ENCODE measurements at regions not wholly inside any gene's neighbourhood (a gene's known extent, or its start where the extent isn't known, plus 50 kb on each side); places are given as distances from the start of the nearest gene placed in this dataset.

DNA sequence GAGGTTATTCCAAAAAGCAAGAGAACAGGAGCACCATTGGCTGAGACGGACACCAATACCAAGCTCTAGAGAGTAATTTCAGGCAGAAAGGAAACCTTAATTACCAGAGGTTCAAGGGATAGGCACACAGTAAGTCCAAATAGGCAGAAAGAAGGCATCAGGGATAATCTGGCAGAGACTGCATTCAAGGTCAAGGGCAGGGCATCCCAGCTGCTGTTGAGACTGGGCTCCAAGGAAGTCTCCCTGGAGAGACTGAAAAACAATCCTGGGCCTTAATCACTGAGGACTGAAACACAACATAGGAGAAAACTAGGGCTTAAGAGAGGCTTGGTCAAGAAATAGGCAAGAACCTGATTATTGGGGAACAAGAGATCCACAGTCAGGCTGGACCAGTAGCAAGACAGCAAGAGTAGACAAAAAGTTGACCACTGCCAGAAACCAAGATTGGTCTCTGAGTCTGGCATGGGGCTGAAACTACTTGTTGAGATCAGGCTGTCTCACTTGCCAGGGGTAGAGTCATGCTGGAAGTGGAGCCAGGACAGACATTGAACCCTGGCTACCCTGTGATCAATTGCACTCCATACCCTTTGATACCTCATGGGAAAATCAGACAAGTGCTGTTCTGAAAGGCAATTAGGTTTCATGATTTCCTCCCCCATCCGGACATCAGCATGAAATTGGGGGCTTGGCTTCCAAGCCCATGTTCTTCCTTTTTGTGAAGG, 193.2 kb upstream of the TNP1 start:
- no peak for DNase-seq

DNA sequence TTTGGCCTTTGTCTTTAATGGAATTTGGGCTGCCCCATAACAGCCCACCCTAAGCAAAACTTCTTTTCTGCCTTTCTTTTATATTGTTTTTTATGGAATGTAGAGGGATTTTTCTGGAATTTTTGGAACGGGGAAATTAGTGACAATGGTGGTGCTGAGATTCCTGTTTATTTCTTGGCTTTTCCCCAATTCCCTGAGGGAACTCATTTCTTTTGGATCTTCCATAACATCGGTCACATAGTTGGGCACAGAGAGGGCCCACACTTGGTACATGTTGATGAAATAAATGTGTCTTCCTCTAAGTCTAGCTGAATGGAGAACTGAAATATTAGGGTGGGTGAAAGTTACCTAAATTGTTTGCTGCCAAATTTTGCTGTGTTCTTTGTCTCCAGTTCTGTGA, 191.6 kb upstream of the TNP1 start:
- DNase-seq: no peak

DNA sequence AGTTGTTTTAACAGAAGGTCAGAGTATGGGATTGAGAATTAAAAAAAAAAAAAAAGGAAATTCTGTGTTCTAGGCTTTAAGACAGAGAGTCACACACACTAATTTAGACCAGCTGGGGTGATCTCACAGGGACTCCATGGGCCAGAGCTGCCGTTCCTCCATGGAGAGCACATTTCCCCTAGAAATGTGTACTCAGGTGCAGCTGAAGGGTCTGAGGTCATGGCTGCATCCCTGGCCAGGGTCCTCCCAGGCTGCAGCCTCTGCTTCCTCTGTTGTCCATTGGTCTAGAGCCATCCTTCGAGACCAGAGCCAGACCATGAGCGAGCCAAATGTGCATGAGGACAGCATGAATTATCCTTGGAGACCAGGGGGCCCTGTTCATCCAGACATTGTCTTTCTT, 190.1 kb upstream of the TNP1 start:
- no peak for DNase-seq

DNA sequence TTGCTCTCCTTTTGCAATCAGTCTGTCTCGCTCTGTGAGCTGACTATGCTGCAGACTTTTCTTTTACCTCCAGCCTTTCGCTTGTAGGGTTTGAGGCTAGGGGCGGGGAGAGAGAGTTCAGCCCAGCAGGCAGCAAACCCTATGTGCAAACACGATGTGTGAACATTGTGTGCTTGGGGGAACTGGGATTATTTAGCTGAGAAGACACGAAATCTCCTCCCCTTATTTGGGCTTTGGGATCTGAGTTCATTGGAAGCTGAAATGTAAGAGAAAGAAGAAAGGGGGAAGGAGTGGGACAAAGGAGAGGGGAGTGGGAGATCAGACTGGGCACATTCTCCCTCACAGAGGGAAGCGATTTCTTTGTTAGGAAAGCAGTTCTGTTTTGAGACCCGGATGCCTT, 189.6 kb upstream of the TNP1 start:
- DNase-seq: no peak

DNA sequence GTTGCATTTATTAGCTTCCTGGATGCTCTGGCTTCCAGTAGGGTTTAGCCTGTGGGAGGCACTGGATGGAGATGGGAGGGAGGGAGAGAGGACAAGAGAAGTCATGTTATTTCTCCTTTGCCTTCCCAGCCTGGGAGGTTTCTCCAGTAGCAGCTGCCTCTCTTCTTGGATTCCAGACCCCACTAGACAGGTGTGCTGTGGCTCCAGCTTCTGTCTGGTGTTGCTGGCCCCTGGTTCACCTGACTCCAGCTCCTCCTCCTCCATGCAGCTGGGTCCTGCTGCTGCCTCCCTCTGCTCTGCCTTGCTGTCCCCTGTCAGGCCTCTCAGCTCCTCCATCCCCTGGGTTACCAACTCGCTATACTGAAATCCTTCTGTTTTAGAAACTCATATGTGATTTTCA, 188.9 kb upstream of the TNP1 start:
- DNase-seq: no peak

DNA sequence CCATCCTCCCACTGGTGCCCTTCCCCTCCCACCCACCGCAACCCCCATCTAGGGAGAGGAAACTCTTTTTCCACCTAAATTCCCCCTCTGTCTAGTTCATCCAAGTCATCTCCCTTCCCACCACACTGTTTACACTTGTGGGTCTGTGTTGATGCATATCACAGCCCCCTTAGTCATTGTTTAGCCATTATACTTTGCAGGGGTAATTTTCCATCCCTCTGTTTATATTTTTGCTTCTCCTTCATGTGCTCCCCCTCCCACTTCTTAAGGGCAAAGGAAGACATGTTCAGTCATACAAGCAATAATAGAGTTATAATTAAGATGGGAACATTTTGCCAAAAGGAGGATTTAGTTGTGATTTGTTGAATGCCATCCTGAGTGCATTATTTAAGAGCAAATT, 187.8 kb upstream of the TNP1 start:
- DNase-seq: no peak

DNA sequence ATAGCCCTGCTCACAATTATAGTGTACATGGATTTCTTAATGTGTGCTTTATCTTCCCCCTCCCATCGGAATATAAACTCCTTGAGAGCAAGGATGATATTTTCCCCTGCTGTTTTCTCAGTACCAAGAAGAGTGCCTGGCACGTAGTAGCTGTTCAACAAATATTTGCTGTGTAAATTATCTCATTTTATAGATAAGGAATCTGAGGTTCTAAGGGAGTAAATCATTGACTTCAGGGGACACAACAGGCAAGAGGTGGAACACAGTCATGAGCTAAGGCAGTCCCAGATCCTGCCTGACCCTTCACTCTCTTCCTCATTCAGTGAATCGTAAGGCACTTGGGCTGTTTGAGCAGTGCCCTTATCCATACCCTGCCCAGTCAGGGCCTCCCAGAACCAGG, 187.3 kb upstream of the TNP1 start:
- DNase-seq: no peak

DNA sequence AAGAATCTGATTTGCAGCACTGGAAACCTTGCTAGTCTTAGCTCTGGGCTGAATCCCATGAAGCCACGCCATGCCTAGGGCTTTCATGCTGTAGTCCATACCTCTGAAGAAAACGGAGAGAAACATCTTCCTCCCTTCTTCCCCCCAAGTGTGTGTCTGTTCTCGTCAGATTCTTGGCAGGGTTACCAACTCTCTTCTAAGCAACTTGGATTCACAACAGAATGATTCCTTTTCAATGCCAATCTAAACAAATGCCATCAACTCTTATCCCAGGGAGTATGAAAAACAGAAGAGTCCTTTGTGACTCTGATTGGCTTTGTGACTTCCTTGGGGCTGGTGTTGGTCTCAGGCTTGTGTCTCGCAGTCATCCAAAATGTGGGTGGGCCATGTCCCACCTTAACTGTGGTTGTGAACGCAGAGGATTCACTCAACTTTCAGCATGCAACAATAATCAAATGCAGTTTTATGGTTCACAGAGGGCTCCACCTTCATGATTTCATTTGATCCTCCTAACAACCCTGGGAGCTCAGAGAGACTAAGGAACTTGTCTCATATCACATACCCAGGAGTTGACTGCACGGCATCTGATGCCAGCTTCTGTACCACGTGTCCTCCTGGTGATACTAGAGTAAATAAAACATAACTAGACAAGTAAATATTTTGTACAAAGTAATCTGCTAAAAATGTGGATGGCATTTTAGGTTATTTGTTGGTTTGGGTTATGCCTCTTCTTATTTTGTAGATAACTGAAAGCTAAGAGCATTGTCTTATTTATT, 186.0 kb upstream of the TNP1 start:
- no peak for DNase-seq

DNA sequence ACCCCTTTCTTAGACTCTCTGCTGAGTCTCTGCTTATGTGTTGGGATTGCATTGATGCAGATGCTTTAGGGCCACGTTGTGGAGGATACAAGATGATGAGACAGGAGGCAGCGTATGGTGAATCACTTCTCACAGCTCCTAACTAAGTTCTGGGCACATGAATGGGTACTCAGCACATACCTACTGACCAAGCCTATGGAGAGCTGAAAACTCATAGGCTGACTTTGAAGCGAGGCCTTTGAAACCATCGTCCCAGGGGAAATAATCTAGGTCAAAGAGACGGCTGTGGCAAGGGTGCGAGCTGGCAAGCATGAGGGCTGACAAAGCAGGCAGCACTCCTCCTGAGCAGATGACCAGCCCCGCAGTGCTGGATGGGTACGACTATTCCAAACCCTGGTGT, 180.2 kb upstream of the TNP1 start:
- DNase-seq: no peak

DNA sequence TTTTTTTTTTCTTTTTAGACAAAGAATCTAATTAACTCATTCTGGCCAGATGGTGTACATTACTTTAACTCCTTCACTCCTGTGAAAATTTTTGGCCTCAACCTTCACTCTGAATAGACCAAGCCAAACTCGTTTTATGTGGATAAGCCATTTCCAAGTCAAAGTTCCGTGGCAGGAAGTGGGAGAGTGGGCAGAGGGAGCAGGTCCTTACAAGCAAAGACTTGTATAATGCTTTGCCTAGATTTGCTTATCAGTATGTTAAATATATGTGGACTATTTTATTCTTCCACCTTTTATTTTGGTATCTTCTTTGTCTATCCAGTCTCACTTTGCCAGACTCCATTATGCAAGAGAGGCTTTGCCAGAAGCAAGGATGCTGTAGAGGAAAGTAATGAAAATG, 178.1 kb upstream of the TNP1 start:
- DNase-seq: no peak

DNA sequence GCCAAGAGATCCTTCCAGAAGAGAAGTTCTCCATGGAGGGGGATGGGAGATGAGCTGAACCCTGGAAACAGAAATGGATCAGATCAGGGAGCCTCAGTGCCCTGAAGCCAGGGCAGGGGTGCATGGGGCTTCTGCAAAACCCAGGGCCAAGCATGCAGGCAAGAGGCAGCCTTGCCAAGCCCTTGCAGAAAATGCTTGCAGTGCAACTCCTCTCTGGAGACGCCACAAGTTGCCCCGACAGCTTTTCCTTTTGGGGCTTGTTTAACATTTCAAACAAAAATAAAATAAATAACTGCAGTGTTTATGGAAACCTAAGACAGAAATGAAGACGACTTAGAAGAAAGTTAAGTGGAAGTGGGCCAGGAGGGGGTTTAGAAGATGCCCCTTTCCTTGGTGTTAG, 177.5 kb upstream of the TNP1 start:
- no peak for DNase-seq

DNA sequence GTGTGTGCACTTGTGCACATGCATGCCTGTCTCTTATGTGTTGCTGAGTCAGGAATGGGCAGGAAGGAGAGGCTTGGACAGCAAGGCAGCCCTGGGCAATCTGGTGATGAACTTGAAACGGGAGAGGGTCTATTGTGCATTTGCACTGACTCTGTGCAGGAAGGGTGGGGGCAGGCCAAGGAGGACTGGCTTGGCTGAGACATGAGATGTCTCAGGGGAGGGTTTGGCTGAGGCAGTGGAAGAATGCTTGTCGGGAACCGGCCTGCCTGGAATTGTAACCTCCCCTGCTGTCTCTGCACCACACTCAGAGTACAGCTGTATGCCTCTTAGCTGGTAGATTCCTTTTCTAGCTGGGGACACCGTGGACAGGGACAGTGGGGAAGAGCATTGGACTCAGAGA, 176.1 kb upstream of the TNP1 start:
- DNase-seq: no peak

DNA sequence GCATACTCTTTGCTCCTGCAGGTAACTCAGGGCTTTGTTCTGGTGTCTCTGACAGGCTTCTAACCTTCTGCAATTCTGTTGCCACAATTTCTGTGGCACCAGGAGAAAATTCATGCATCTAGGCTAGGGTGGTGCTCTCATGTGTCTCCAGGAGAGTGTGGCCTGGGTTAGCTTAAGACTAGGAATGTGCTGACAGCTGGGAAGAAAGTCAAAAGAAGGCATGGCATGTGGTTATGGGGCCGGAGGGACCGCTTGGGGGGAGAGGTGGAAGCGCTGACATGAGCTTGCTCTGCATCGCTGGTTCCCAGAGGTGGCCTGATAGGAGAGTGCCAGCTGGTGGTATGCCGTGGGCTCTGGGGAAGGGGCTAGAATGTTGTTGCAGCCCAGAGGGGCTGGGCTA, 173.3 kb upstream of the TNP1 start:
- DNase-seq: no peak

DNA sequence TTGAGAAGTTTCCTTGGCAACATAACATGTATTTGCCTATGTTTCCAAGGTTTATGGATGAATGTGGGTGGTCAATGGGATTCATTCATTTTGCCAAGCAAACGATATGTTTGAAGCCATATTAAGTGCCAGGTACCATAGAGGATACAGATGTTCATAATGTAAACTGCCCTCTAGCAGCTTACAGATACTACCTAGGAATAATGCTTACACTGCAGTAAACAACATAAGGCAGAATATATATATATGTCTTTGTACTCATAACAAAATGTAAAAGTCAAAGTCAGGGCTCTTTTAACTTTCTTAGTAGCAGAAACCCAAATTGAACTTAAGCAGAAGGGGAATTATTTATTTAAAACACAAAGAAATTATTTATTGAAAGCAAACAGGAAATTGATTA, 171.6 kb upstream of the TNP1 start:
- no peak for DNase-seq

DNA sequence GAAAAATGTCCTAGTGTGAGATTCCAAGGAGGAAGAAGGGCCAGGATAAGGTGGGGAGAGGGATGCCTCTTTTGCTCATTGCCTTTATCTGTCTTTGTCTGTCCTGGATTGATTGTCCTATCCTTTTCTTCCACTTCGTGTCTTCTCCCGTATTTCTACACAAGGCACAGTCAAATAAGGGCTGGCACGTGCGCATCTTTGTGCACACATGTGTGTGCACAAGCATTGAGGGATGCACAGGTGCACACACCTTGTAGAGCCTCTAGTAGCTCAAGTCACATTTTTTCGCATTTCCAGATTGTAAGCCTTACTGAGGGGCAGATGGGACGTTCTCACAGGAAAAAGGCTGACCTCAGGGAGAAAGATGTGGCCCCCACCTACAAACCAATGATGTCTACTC, 170.2 kb upstream of the TNP1 start:
- DNase-seq: no peak

DNA sequence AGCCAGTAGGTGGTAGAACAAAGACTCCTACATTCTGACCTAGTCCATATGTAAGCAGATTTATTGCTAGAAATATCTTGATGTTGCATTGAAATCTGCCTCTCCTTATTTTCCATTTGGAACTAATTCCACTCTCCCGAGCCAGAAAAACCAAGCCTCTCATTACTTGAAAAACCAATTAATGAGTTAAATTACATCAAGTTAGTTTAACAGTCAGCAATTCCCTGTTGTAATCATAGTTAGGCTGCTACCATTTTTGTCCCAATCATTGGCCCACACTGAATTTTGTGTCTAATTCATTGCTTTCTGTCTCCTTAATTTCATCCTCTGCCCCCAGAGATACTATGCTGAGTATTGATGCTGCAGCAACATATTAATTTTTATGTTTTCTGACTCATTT, 168.3 kb upstream of the TNP1 start:
- DNase-seq: no peak

DNA sequence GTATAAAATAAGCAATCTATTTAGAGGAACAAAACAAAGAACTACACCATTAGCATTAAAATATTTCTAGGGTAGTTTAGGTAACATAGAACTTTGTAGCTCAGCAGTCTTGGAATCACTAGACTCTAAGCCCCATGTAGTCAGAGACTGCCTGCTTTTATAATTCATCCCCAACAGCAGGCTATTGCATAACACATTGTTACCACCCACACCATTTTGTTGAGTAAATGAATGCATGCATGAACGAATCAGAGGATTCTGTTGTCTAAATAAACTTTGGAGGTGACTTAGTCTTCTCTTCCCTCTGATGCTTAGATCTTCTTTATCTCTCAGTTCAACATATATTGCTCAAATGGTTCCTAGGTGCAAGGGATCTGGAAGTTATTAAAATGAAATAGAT, 167.6 kb upstream of the TNP1 start:
- no peak for DNase-seq

DNA sequence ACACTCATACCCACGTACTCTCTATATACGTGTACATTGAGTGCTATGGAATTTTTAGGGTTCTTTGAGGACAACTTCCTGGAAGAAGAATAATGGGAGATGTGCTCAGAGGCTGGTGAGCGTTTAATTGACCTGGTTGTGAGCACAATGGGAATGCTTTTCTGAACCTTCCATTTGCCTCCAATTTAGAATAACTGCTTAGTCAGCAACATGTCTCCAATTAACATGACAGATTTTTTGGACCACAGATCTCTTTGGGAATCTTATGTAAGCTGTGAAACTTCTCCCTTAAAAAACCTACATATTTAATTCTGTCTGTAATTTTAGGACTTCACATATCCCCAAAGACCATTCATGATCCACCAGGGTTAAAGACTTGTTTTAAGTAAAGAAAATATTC, 166.7 kb upstream of the TNP1 start:
- no peak for DNase-seq

DNA sequence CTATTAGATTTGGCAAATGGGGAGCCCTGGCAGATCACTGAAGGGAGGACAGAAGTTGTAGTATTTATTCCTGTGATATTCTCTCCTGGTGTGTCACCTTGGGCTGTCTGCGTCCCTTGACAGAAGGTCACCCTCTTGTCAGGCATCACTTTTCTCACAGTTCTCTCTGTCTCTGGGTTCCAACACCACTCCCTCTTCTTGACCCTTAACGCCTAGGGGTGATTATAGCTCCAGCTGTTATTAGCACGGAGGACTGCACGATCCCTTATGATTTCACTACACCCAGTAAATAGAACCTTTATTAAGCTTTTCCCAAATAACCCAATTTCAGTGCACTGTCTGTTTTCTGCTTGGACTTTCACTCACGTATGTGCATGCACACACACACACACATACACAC, 166.3 kb upstream of the TNP1 start:
- DNase-seq: no peak

DNA sequence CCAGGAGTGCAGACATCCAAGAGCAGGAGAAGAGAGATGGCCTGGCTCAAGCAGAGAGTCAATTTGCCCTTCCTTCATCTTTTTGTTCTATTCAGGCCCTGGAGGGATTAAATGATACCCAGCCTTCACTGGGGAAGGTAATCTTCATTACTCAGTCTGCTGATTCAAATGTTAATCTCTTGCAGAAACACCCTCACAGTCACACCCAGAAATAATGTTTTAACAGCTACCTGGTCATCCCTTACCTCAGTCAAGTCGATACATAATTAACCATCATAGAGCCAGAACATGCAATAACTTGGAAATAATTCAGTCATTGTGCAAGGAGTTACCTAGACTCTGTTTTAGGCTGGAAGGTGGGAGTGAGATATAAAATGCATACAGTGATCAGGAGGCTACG, 163.7 kb upstream of the TNP1 start:
- DNase-seq: no peak

DNA sequence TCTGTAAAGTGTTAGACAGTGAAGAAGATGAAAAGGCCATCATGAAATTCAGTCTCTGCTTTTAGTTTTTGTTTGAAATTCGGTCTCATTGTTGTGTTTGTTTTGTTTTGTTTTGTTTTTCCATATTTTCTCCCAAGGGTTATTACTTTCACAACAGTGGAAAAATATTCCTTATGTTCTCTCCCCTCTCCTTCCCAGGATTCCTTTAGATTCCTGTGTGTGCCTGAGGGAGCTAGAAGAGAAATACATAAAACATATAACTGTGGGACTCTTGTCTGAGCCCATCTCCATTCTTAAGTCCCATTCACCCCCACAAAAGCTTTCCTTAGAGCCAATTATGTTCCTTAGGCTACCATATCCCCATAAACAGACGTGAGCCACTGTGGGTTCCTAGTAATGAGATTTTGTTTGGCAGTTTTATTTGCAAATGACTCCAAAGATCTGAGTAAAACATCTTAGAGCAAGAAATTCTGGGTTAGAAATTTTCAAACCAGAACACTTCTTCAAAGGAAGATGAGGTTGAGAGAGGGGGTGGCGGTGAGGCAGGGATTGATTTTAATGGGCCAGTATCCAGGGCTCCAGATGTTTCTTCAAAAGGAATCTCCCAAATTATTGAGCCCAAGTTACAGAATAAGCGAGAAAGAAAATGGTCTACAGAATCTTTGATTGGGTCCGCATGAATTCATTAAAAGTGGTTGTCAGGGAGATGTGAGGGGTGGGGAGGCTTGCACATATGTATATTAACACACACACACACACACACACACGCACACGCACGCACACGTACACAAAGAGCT, 157.8 kb upstream of the TNP1 start:
- no peak for DNase-seq

DNA sequence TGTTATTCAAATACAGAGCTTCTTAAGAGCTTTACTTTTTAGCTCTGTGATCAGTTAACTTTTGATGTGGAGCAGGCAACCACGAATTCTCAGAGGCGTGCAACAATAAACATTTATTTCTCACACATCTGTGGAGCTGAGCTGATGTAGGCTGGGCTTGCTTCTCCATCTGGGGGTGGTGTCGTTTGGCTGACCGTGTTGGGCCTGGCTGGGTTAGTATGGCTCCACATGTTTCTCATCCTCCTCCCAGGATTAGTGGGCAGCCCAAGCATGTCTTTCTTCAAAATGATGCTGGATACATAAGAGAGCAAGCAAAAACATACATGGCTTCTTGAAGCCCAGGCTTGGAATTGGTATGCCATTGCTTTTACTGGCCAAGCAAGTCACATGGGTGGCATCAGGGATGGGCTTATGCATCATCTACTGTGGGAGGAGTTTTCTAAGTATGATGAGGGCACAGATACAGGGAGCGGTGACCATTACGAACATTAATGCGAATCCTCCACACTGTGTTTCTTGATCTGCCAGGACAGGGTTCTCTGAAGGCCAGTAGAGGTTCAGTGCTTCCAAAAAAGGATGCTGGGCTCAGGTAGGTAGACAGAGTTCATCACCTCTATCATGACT, 157.0 kb upstream of the TNP1 start:
- no peak for DNase-seq

DNA sequence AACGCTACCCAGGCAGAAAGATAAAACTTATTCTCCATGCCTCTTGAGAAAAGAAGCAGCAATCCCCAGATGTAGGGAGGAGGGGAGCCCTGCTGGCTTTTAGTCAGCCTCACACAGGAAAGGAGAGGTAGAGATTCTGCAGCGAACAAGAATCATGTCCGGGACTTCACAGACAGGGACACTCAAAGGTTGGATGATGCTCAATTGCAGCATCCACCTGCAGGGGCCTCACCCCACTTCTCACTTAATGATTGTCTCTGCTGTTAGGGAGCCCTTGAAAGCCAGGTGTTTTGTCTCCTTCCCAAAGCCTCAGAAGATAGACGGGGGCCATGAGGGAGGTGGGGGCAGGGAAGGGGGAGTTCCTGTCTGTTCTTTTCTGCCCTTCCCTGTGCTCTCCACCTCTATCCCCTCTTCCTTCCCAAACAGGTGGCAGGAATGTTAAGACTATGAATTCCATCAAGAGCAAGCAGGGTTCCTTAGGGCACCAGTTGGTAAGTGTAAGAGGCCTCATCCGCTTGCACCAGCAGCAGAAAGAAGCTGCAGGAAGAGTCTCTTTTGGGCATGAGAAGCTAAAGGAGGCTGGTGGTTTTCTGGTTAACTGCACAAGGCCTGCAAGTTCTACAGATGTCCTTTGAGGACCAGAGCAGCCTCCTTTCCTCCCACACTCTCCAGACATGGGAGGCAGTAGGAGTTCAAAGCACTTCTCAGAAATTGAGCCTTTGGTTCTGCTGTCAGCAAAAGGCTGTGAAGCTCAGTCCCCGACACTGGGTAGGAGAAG, 154.7 kb upstream of the TNP1 start:
- no peak for DNase-seq
